Mesenchymal stem cell (in vitro differentiated cells and primary cell): ENCODE measurements at regions not wholly inside any gene's neighbourhood (a gene's known extent, or its start where the extent isn't known, plus 50 kb on each side); places are given as distances from the start of the nearest gene placed in this dataset.

ENCODE experiments used
- DNase-seq: peaks from one replicate; pipeline ENCODE4 v3.0.0-alpha.2; 2013
- H2AFZ ChIP-seq: one replicate; pipeline ENCODE4 v1.6.1; 2013; ENCODE audit warnings: low read depth, mild to moderate bottlenecking, control low read depth, inconsistent platforms, low read length, moderate library complexity
- H2AK5ac ChIP-seq: 2 replicates; pipeline ENCODE4 v1.6.1; 2013; ENCODE audit warnings: low read length, moderate library complexity, mild to moderate bottlenecking, inconsistent platforms; ENCODE audit not compliant: severe bottlenecking
- H2BK120ac ChIP-seq: one replicate; pipeline ENCODE4 v1.6.1; 2013; ENCODE audit warnings: low read depth, mild to moderate bottlenecking, inconsistent platforms, low read length, moderate library complexity
- H2BK12ac ChIP-seq, 2 experiments: one replicate each; pipeline ENCODE4 v1.6.1; 2013; ENCODE audit warnings: inconsistent platforms in 2 of 2, low read length in 2 of 2, mild to moderate bottlenecking in 2 of 2, moderate library complexity in 2 of 2, control low read depth in 1 of 2
- H2BK15ac ChIP-seq: one replicate; pipeline ENCODE4 v1.6.1; 2013; ENCODE audit warnings: mild to moderate bottlenecking, low read depth, inconsistent platforms; ENCODE audit not compliant: poor library complexity, severe bottlenecking
- H2BK5ac ChIP-seq: 2 replicates; pipeline ENCODE4 v1.6.1; 2013; ENCODE audit warnings: low read depth, mild to moderate bottlenecking, low read length, control low read depth, inconsistent platforms; ENCODE audit not compliant: poor library complexity, severe bottlenecking
- H3K14ac ChIP-seq, 2 experiments: one replicate each; pipeline ENCODE4 v1.6.1; 2013; ENCODE audit warnings: inconsistent platforms in 2 of 2, low read length in 2 of 2, control low read depth in 1 of 2, mild to moderate bottlenecking in 1 of 2, moderate library complexity in 1 of 2
- H3K18ac ChIP-seq, 2 experiments: one replicate each; pipeline ENCODE4 v1.6.1; 2013; ENCODE audit warnings: inconsistent platforms in 2 of 2, low read length in 2 of 2, control low read depth in 1 of 2, low read depth in 1 of 2, mild to moderate bottlenecking in 1 of 2
- H3K23ac ChIP-seq, 2 experiments: one replicate each; pipeline ENCODE4 v1.6.1; 2013; ENCODE audit warnings: inconsistent platforms in 2 of 2, low read length in 2 of 2, mild to moderate bottlenecking in 2 of 2, moderate library complexity in 2 of 2, control low read depth in 1 of 2
- H3K27ac ChIP-seq: 2 replicates; pipeline ENCODE4 v1.5.1; 2013; ENCODE audit warnings: mild to moderate bottlenecking, moderate library complexity, low read length, control low read depth, inconsistent platforms; ENCODE audit not compliant: poor library complexity, severe bottlenecking
- H3K27me3 ChIP-seq, 2 experiments: 2 replicates each; pipeline versions ENCODE4 v1.6.1 to v1.7.0; 2013; ENCODE audit warnings: low read length in 2 of 2, mild to moderate bottlenecking in 2 of 2, moderate library complexity in 2 of 2, control low read depth in 1 of 2, inconsistent platforms in 1 of 2; ENCODE audit not compliant: control insufficient read depth in 1 of 2, insufficient read depth in 1 of 2
- H3K36me3 ChIP-seq, 2 experiments: 2 replicates each; pipeline versions ENCODE4 v1.6.1 to v1.7.0; 2013; ENCODE audit warnings: low read length in 2 of 2, control low read depth in 1 of 2, inconsistent platforms in 1 of 2, low read depth in 1 of 2, mild to moderate bottlenecking in 1 of 2; ENCODE audit not compliant: insufficient read depth in 2 of 2, control insufficient read depth in 1 of 2
- H3K4ac ChIP-seq, 2 experiments: one replicate each; pipeline ENCODE4 v1.6.1; 2013; ENCODE audit warnings: inconsistent platforms in 2 of 2, low read length in 2 of 2, mild to moderate bottlenecking in 2 of 2, moderate library complexity in 2 of 2, control low read depth in 1 of 2, low read depth in 1 of 2
- H3K4me1 ChIP-seq: 2 replicates; pipeline ENCODE4 v1.6.1; 2013; ENCODE audit warnings: low read depth, low read length, control low read depth; ENCODE audit not compliant: control insufficient read depth, insufficient read depth
- H3K4me2 ChIP-seq: 2 replicates; pipeline ENCODE4 v1.6.1; 2013; ENCODE audit warnings: low read length, mild to moderate bottlenecking, inconsistent platforms; ENCODE audit not compliant: poor library complexity, severe bottlenecking
- H3K4me3 ChIP-seq, 2 experiments: 2 replicates each; pipeline versions ENCODE4 v1.5.1 to v1.7.0; 2013; ENCODE audit warnings: low read length in 2 of 2, mild to moderate bottlenecking in 2 of 2, control low read depth in 1 of 2, low read depth in 1 of 2; ENCODE audit not compliant: insufficient read depth in 1 of 2
- H3K79me1 ChIP-seq: replicated peaks from 2 replicates; pipeline ENCODE4 v1.6.1; 2013; ENCODE audit warnings: mild to moderate bottlenecking, control low read depth, low read length, inconsistent platforms; ENCODE audit not compliant: poor library complexity, severe bottlenecking
- H3K9ac ChIP-seq: 2 replicates; pipeline ENCODE4 v1.7.0; 2013; ENCODE audit warnings: mild to moderate bottlenecking, low read length, moderate library complexity
- H3K9me3 ChIP-seq: 2 replicates; pipeline ENCODE4 v1.7.0; 2013; ENCODE audit warnings: mild to moderate bottlenecking, low read length; ENCODE audit not compliant: control insufficient read depth
- H4K8ac ChIP-seq: one replicate; pipeline ENCODE4 v1.6.1; 2013; ENCODE audit warnings: inconsistent platforms, mild to moderate bottlenecking, low read length, moderate library complexity
- H4K91ac ChIP-seq: one replicate; pipeline ENCODE4 v1.6.1; 2013; ENCODE audit warnings: mild to moderate bottlenecking, low read length, inconsistent platforms
- WGBS: methylation state at CpG from one replicate; pipeline ENCODE4 v1.1.7; 2013; ENCODE audit warnings: mixed read lengths; 5-methylcytosine and 5-hydroxymethylcytosine counted together

DNA sequence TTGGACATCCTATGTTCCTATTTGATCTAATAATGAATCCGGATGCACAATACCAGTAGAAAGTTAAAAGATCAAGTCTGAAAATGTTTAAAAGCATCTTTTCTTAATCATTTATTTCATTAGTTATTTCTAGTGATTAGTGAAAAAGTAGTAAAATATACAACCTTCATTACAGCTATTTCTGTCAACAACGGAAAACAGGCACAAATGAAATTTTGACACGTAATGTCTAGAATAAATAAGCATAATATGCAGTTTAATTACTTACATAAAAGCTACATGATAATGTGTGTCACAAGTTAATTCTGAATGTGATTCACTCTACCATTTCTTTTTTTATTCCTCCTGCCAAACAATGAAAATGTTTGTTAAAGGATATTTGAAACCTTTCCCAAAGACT, 216.1 kb downstream of the MYCN start:
- Histone ChIP-seq H3K4me1 (no peaks in the 10 kb centered on the region), H3K4me3 (no peak overlapping the region), H4K91ac (no peak overlapping the region), H2AK5ac (no peak overlapping the region), H3K23ac (no peak overlapping the region), H3K79me1 (no peaks in the 10 kb centered on the region), H3K4ac (no peak overlapping the region), H3K9ac (no peak overlapping the region), H2BK15ac (no peak overlapping the region), H2BK12ac (no peak overlapping the region), H2AFZ (no peak overlapping the region), H4K8ac (no peak overlapping the region), H3K4me2 (no peak overlapping the region), H3K18ac (no peak overlapping the region), H3K9me3 (peaks cover 9% of the 10 kb centered on the region), H3K36me3 (no peaks in the 10 kb centered on the region), H3K27me3 (no peaks in the 10 kb centered on the region), H2BK120ac (no peak overlapping the region), H2BK5ac (no peak overlapping the region), H3K27ac (no peak overlapping the region), H3K14ac (no peak overlapping the region)
- WGBS: 100% methylated on average over 1 of the region's 3 CpGs
- no peak for DNase-seq

- WGBS: 45% methylated on average over 6 of the region's 6 CpGs
- no peak overlapping the region for H3K27ac ChIP-seq
- H3K36me3 ChIP-seq: no peaks in the 10 kb centered on the region
- H3K79me1 ChIP-seq: no peaks in the 10 kb centered on the region
- peaks cover 11% of the 10 kb centered on the region for H3K9me3 ChIP-seq
- H3K14ac ChIP-seq: no peak overlapping the region
- no peak overlapping the region for H2BK12ac ChIP-seq
- no peak for DNase-seq
- H3K4me1 ChIP-seq: no peaks in the 10 kb centered on the region
- no peak overlapping the region for H3K18ac ChIP-seq
- no peak overlapping the region for H3K4me3 ChIP-seq
- no peak overlapping the region for H4K8ac ChIP-seq
- H2BK15ac ChIP-seq: no peak overlapping the region
- no peaks in the 10 kb centered on the region for H3K27me3 ChIP-seq
- H4K91ac ChIP-seq: no peak overlapping the region
- no peak overlapping the region for H3K9ac ChIP-seq
- H2BK120ac ChIP-seq: no peak overlapping the region
- no peak overlapping the region for H2BK5ac ChIP-seq
- H3K23ac ChIP-seq: no peak overlapping the region
- H2AFZ ChIP-seq: no peak overlapping the region
- no peak overlapping the region for H3K4ac ChIP-seq
- no peak overlapping the region for H2AK5ac ChIP-seq
- no peak overlapping the region for H3K4me2 ChIP-seq
Measured at GRCh38 chr2:16155766-16156165, 215.4 kb downstream of the MYCN start.

GRCh38 chr2:16155366-16155765, 215.0 kb downstream of the MYCN start:
- Histone ChIP-seq H3K4me3 (no peak overlapping the region), H3K9ac (no peak overlapping the region), H2BK15ac (no peak overlapping the region), H3K4me1 (no peaks in the 10 kb centered on the region), H4K91ac (no peak overlapping the region), H3K18ac (no peak overlapping the region), H3K9me3 (peaks cover 11% of the 10 kb centered on the region), H2BK120ac (no peak overlapping the region), H3K23ac (no peak overlapping the region), H3K79me1 (no peaks in the 10 kb centered on the region), H2AK5ac (no peak overlapping the region), H2AFZ (no peak overlapping the region), H3K27ac (no peak overlapping the region), H3K36me3 (no peaks in the 10 kb centered on the region), H3K4ac (no peak overlapping the region), H2BK12ac (no peak overlapping the region), H3K4me2 (no peak overlapping the region), H2BK5ac (no peak overlapping the region), H3K14ac (no peak overlapping the region), H4K8ac (no peak overlapping the region), H3K27me3 (no peaks in the 10 kb centered on the region)
- 75% methylated on average over 4 of the region's 5 CpGs for WGBS
- no peak for DNase-seq

GRCh38 chr2:16154501-16155280, 214.3 kb downstream of the MYCN start:
- DNase-seq: no peak
- 65% methylated on average over 3 of the region's 4 CpGs for WGBS
- no peak overlapping the region for H3K14ac ChIP-seq

More at GRCh38 chr2:16154501-16155280, 214.3 kb downstream of the MYCN start:
- Histone ChIP-seq H2BK5ac (no peak overlapping the region), H3K4me1 (no peaks in the 10 kb centered on the region), H2AK5ac (no peak overlapping the region), H2BK12ac (no peak overlapping the region), H3K4me2 (no peak overlapping the region), H3K23ac (no peak overlapping the region), H3K27ac (no peak overlapping the region), H4K8ac (no peak overlapping the region), H3K9ac (no peak overlapping the region), H2BK120ac (no peak overlapping the region), H2BK15ac (no peak overlapping the region), H3K9me3 (peaks cover 11% of the 10 kb centered on the region), H4K91ac (no peak overlapping the region), H3K79me1 (no peaks in the 10 kb centered on the region), H3K36me3 (no peaks in the 10 kb centered on the region), H2AFZ (no peak overlapping the region), H3K18ac (no peak overlapping the region), H3K4me3 (no peak overlapping the region), H3K27me3 (no peaks in the 10 kb centered on the region), H3K4ac (no peak overlapping the region)
